ENCODE measurements at regions not wholly inside any gene's neighbourhood (a gene's known extent, or its start where the extent isn't known, plus 50 kb on each side); places are given as distances from the start of the nearest gene placed in this dataset.

DNA sequence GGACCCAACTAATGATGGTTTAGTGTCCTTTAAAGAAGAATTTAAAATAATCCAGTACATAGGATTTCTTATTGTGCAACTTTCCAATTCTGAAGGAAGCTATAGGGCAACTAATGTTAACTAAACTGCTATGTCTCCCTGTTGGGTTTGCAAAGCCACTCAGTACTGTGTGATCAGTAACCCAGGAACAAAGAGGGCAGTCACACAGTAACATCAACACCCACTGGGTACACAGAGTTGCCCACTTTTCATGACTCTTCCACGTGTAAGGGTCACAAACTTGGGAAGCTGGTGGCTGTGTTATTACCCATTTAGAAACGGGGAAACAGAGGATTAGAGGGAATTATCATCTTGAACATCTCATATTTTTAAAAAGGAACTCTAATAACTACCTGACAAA, 555.0 kb upstream of the DIPK2B start:
- CTCF ChIA-PET = interaction anchor here (0.6 kb wide), 1 partner anchor 487 kb away, joined by 5 read pairs; no protein-coding TSS in a partner anchor
- H3K56ac ChIP-seq (ENCODE audit: extremely low read depth, insufficient read depth, low read length) = no peak overlapping the region
- POLR2A ChIA-PET (ENCODE audit: unreplicated experiment) = no interaction called here
- no peak overlapping the region; the same call in 1 of the 2 replicates for H4K5ac ChIP-seq (ENCODE audit: low read depth, low read length)
- no CpG with 5 or more reads among the region's 2 CpGs for WGBS, 2 experiments (ENCODE audit: extremely low coverage in 2 of 2, insufficient read length in 1 of 2)
- no peak overlapping the region for H2AFZ ChIP-seq (replicated peaks; ENCODE audit: low read length, poor library complexity)
- peak overlapping the region; percentile 39; the same call in 1 of the 2 replicates for H2BK20ac ChIP-seq (ENCODE audit: low read depth, low read length)
- peak overlapping the region; percentile 75; the same call in 1 of the 2 replicates for H3K27ac ChIP-seq (ENCODE audit: insufficient read depth, low read length)
- no peak overlapping the region for H2BK120ac ChIP-seq (ENCODE audit: low read depth, low read length)
- 0 out of 2 replicates have a peak overlapping the region, but pooled peaks have one; percentile 0 for H3K4me2 ChIP-seq (ENCODE audit: low read depth, low read length)
- DNase-seq = no peak
- peak overlapping the region; percentile 90; the same call in 1 of the 2 replicates for H3K23ac ChIP-seq (ENCODE audit: low read depth, low read length)
- BruUV-seq (replicated peaks) = no TSS peak
- no peak for ATAC-seq (ENCODE audit: low read depth)
- intact Hi-C loops (cut with micrococcal nuclease) = no loop called here
- in situ Hi-C loops (cut with MboI; ENCODE audit: low sequenced_read_pairs) = no loop called here
- H3K4me3 ChIP-seq (ENCODE audit: insufficient read depth, low read depth, low read length) = no peak overlapping the region
- peak overlapping the region; percentile 39 to 59; a peak in 1 of 4 replicates for H4K8ac ChIP-seq (ENCODE audit: low read depth in 2 of 2, low read length in 2 of 2)
- H3K14ac ChIP-seq (replicated peaks; ENCODE audit: low read depth, low read length) = peak overlapping the region; percentile 92
- no peak overlapping the region for H2AK9ac ChIP-seq (replicated peaks; ENCODE audit: low read depth, low read length, poor library complexity)
- no peak overlapping the region for H2AK5ac ChIP-seq (ENCODE audit: low read depth, low read length)
- no peaks in the 10 kb centered on the region; a peak in 2 of 4 replicates for H3K79me1 ChIP-seq (ENCODE audit: low read depth in 1 of 2, low read length in 2 of 2)
- peaks cover 27% of the 10 kb centered on the region for H3K36me3 ChIP-seq (ENCODE audit: control insufficient read depth, insufficient read depth, low read length)
- peaks cover 14% of the 10 kb centered on the region for H3K4me1 ChIP-seq (ENCODE audit: control insufficient read depth, insufficient read depth, low read length)
- peaks cover 61% of the 10 kb centered on the region for H4K20me1 ChIP-seq (ENCODE audit: insufficient read depth, low read length)
- H3K4ac ChIP-seq (ENCODE audit: low read depth, low read length) = peak overlapping the region; percentile 56
- H2BK5ac ChIP-seq (ENCODE audit: low read depth, low read length, poor library complexity, severe bottlenecking) = peak overlapping the region; percentile 92
- peak overlapping the region; percentile 60; the same call in 1 of the 2 replicates for H3K18ac ChIP-seq (ENCODE audit: low read depth, low read length)
- no peak overlapping the region for H4K91ac ChIP-seq (ENCODE audit: insufficient read depth, low read depth, low read length)
- H3K9me1 ChIP-seq (ENCODE audit: insufficient read depth, low read length) = no peaks in the 10 kb centered on the region
- dilution Hi-C loops (cut with HindIII; ENCODE audit: low sequenced_read_pairs, unreplicated experiment) = no loop called here
- H3K9ac ChIP-seq (ENCODE audit: low read depth, low read length) = no peak overlapping the region; the same call in 1 of the 2 replicates
- peak; percentile 56; the same call in 1 of the 2 replicates for TF ChIP-seq CEBPB (IDR thresholded peaks at IDR 0.05; ENCODE audit: low read depth, low read length)
- no peak for TF ChIP-seq CHD1 (IDR thresholded peaks at IDR 0.05; ENCODE audit: low read depth, low read length)
- no peaks in the 10 kb centered on the region for H3K27me3 ChIP-seq (ENCODE audit: control insufficient read depth, insufficient read depth, low read length)
- no peaks in the 10 kb centered on the region for H3K9me3 ChIP-seq (ENCODE audit: control insufficient read depth, insufficient read depth, low read length)
- H2BK15ac ChIP-seq (ENCODE audit: low read depth, low read length) = no peak overlapping the region

Data from IMR-90 (cell line).